IMR-90 (cell line): ENCODE measurements at regions not wholly inside any gene's neighbourhood (a gene's known extent, or its start where the extent isn't known, plus 50 kb on each side); places are given as distances from the start of the nearest gene placed in this dataset.

Experiments used
- BHLHE40 ChIP-seq: fragments of 150-350 bp; IDR thresholded peaks from 2 replicates; pipeline ENCODE4 v1.6.1; 2016; ENCODE audit warnings: mild to moderate bottlenecking, low read depth, low read length
- MAFK ChIP-seq: IDR thresholded peaks from 2 replicates; pipeline ENCODE4 v1.6.1; 2012; ENCODE audit warnings: low read depth, low read length, improper control_type of control experiment
- POLR2A ChIP-seq: IDR thresholded peaks from 2 replicates; pipeline ENCODE4 v1.6.1; 2012; ENCODE audit warnings: mild to moderate bottlenecking, low read depth, low read length
- RAD21 ChIP-seq: IDR thresholded peaks from 2 replicates; pipeline ENCODE4 v1.6.1; 2012; ENCODE audit warnings: low read length, improper control_type of control experiment
- RFX5 ChIP-seq: IDR thresholded peaks from 2 replicates; pipeline ENCODE4 v1.8.0; 2012; ENCODE audit warnings: low read depth, mild to moderate bottlenecking, low read length, moderate library complexity
- TF ChIP-seq, protein P1 (sequence below): conservative IDR thresholded peaks from 2 replicates; pipeline ENCODE4 v1.5.1; 2012; ENCODE audit warnings: mild to moderate bottlenecking, low read depth, low read length, improper control_type of control experiment

DNA sequence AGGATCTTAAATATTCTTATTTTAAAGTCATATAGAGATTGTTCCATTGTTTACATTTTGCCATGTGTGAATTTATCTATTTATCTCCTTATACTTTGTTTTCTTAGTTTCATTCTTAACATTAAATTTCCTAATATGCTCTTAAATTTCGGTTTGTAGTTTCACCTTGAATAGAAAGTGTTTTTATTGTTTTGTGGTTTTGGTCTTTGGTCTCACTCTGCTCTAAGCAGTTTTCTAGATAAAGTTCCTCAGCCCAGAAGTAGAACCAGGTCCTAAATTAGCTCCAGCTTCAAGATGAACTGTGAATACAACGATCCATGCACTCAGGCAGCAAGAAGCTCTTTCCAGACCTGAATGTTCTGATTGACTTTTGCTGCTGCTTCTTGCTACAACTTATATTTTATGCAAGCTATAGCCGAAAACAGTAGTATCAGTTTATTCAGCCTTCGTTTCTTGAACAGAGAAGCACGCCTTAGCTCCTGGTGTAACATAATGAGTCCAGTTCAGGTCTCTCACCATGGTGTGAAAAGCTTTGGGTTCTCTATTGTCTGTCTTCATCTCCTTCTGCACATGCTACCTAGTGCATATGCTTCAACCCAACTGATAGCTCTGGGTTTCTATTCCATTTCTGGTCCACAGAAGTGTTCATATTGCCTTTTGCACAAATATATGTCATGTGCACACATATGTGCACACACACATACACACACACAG is 95.3 kb downstream of the SEM1 start:
- TF ChIP-seq POLR2A (no peak), MAFK (no peak), RAD21 (no peak), RFX5 (no peak), BHLHE40 (no peak)
- TF ChIP-seq, protein P1, sequence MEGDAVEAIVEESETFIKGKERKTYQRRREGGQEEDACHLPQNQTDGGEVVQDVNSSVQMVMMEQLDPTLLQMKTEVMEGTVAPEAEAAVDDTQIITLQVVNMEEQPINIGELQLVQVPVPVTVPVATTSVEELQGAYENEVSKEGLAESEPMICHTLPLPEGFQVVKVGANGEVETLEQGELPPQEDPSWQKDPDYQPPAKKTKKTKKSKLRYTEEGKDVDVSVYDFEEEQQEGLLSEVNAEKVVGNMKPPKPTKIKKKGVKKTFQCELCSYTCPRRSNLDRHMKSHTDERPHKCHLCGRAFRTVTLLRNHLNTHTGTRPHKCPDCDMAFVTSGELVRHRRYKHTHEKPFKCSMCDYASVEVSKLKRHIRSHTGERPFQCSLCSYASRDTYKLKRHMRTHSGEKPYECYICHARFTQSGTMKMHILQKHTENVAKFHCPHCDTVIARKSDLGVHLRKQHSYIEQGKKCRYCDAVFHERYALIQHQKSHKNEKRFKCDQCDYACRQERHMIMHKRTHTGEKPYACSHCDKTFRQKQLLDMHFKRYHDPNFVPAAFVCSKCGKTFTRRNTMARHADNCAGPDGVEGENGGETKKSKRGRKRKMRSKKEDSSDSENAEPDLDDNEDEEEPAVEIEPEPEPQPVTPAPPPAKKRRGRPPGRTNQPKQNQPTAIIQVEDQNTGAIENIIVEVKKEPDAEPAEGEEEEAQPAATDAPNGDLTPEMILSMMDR: no peak
